ENCODE measurements at regions not wholly inside any gene's neighbourhood (a gene's known extent, or its start where the extent isn't known, plus 50 kb on each side); places are given as distances from the start of the nearest gene placed in this dataset.

DNA sequence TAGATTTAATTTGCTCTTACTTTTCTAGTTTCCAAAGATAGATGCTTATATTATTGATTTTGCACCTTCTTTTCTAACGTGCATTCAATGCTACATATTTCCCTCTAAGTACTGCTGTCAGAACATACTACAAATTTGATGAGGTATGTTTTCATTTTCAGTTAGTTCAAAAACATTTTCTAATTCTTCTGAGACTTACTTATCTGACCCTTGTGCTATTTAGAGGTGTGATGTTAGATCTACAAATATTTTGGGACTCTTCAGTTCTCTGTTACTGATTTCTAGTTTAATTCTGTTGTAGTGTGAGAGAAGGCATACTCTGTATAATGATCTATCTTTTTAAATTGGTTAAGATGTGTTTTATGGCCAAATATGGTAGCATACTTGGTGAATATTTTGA lies 97.8 kb upstream of the TMEM168 start:
- H3K27ac Mint-ChIP-seq: no peak overlapping the region
- H3K4me3 Mint-ChIP-seq: no peak overlapping the region
- Histone ChIP-seq H3K27me3 (ENCODE audit: control insufficient read depth, insufficient read depth, low read length, poor library complexity, severe bottlenecking) (no peaks in the 10 kb centered on the region), H3K4me3 (ENCODE audit: low read length) (no peak overlapping the region), H3K36me3 (ENCODE audit: control insufficient read depth, insufficient read depth, low read length) (peaks cover 4% of the 10 kb centered on the region), H3K9me3 (ENCODE audit: control insufficient read depth, low read length) (no peaks in the 10 kb centered on the region), H3K9ac (ENCODE audit: extremely low read depth, low read length, poor library complexity, severe bottlenecking) (no peak overlapping the region), H3K27ac (ENCODE audit: low read depth, low read length) (no peak overlapping the region), H3K4me1 (ENCODE audit: control insufficient read depth, insufficient read depth, low read length) (no peaks in the 10 kb centered on the region)
- H3K9me3 Mint-ChIP-seq: peaks cover 5% of the 10 kb centered on the region
- TF ChIP-seq, protein P1, sequence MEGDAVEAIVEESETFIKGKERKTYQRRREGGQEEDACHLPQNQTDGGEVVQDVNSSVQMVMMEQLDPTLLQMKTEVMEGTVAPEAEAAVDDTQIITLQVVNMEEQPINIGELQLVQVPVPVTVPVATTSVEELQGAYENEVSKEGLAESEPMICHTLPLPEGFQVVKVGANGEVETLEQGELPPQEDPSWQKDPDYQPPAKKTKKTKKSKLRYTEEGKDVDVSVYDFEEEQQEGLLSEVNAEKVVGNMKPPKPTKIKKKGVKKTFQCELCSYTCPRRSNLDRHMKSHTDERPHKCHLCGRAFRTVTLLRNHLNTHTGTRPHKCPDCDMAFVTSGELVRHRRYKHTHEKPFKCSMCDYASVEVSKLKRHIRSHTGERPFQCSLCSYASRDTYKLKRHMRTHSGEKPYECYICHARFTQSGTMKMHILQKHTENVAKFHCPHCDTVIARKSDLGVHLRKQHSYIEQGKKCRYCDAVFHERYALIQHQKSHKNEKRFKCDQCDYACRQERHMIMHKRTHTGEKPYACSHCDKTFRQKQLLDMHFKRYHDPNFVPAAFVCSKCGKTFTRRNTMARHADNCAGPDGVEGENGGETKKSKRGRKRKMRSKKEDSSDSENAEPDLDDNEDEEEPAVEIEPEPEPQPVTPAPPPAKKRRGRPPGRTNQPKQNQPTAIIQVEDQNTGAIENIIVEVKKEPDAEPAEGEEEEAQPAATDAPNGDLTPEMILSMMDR (conservative IDR thresholded peaks at IDR 0.05): no peak
- H3K27me3 Mint-ChIP-seq (ENCODE audit: insufficient read depth): no peaks in the 10 kb centered on the region
- H3K4me1 Mint-ChIP-seq: peaks cover 12% of the 10 kb centered on the region
- no peak for DNase-seq
- H3K36me3 Mint-ChIP-seq (ENCODE audit: low read depth): peaks cover 34% of the 10 kb centered on the region
- no CpG with 5 or more reads among the region's 1 CpG for WGBS, 2 experiments (ENCODE audit: insufficient coverage in 1 of 2, insufficient read length in 1 of 2)

GRCh38 chr7:112887337-112887736 lies 97.1 kb upstream of the TMEM168 start:
- no peaks in the 10 kb centered on the region for H3K4me1 ChIP-seq (ENCODE audit: control insufficient read depth, insufficient read depth, low read length)
- H3K9me3 ChIP-seq (ENCODE audit: control insufficient read depth, low read length): no peaks in the 10 kb centered on the region
- no peak overlapping the region for H3K9ac ChIP-seq (ENCODE audit: extremely low read depth, low read length, poor library complexity, severe bottlenecking)
- H3K27ac Mint-ChIP-seq: no peak overlapping the region
- H3K4me3 ChIP-seq (ENCODE audit: low read length): no peak overlapping the region
- DNase-seq: no peak
- TF ChIP-seq, protein P1 (conservative IDR thresholded peaks at IDR 0.05): no peak
- no peaks in the 10 kb centered on the region for H3K36me3 ChIP-seq (ENCODE audit: control insufficient read depth, insufficient read depth, low read length)
- peaks cover 12% of the 10 kb centered on the region for H3K4me1 Mint-ChIP-seq
- H3K27me3 ChIP-seq (ENCODE audit: control insufficient read depth, insufficient read depth, low read length, poor library complexity, severe bottlenecking): no peaks in the 10 kb centered on the region
- H3K9me3 Mint-ChIP-seq: peaks cover 5% of the 10 kb centered on the region
- H3K4me3 Mint-ChIP-seq: no peak overlapping the region
- no CpG with 5 or more reads among the region's 1 CpG for WGBS, 2 experiments (ENCODE audit: insufficient coverage in 1 of 2, insufficient read length in 1 of 2)
- peaks cover 31% of the 10 kb centered on the region for H3K36me3 Mint-ChIP-seq (ENCODE audit: low read depth)
- no peaks in the 10 kb centered on the region for H3K27me3 Mint-ChIP-seq (ENCODE audit: insufficient read depth)
- H3K27ac ChIP-seq (ENCODE audit: low read depth, low read length): no peak overlapping the region

DNA sequence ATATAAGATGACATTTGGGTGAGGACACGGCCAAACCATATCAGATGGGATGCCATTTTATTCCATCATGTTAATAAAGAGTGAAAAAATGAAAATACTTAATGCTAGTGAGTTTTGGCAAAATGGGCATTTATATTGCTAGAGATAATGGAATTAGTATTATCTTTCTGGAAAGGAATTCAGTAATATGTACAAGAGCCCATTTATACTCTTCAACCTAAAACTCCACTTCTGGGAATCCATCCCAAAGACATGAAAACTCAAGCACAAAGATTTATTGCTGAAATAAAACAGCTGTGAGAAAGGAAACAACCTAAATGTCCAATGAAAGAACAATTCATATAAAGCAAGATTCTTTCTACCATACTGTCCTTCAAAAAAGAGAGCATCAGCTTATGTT lies 96.0 kb upstream of the TMEM168 start:
- Mint-ChIP-seq H3K4me3 (no peak overlapping the region), H3K27me3 (ENCODE audit: insufficient read depth) (no peaks in the 10 kb centered on the region), H3K27ac (no peak overlapping the region), H3K36me3 (ENCODE audit: low read depth) (peaks cover 31% of the 10 kb centered on the region), H3K4me1 (peaks cover 12% of the 10 kb centered on the region), H3K9me3 (peaks cover 5% of the 10 kb centered on the region)
- Histone ChIP-seq H3K4me1 (ENCODE audit: control insufficient read depth, insufficient read depth, low read length) (no peaks in the 10 kb centered on the region), H3K36me3 (ENCODE audit: control insufficient read depth, insufficient read depth, low read length) (no peaks in the 10 kb centered on the region), H3K27ac (ENCODE audit: low read depth, low read length) (no peak overlapping the region), H3K9me3 (ENCODE audit: control insufficient read depth, low read length) (no peaks in the 10 kb centered on the region), H3K4me3 (ENCODE audit: low read length) (no peak overlapping the region), H3K9ac (ENCODE audit: extremely low read depth, low read length, poor library complexity, severe bottlenecking) (no peak overlapping the region), H3K27me3 (ENCODE audit: control insufficient read depth, insufficient read depth, low read length, poor library complexity, severe bottlenecking) (no peaks in the 10 kb centered on the region)
- TF ChIP-seq, protein P1 (conservative IDR thresholded peaks at IDR 0.05): no peak
- WGBS, 2 experiments (ENCODE audit: insufficient coverage in 1 of 2, insufficient read length in 1 of 2): 100% methylated on average over 1 of the region's 1 CpG; no CpG with 5 or more reads in 1 of the 2 experiments
- no peak for DNase-seq
